ENCODE measurements at regions not wholly inside any gene's neighbourhood (a gene's known extent, or its start where the extent isn't known, plus 50 kb on each side); places are given as distances from the start of the nearest gene placed in this dataset.

GRCh38 chr13:22047785-22048104 is 376.9 kb downstream of the FGF9 start:
- TF ChIP-seq CTCF (optimal IDR thresholded peaks at IDR 0.05 in 1 of 3, IDR thresholded peaks at IDR 0.05 in 1 of 3, conservative IDR thresholded peaks at IDR 0.05 in 1 of 3; ENCODE audit: extremely low read depth in 1 of 3, insufficient read depth in 2 of 3, low read length in 3 of 3): no peak
- TF ChIP-seq EZH2 (IDR thresholded peaks at IDR 0.05; ENCODE audit: low read length): no peak

All from keratinocyte (primary cell).